ENCODE measurements at regions not wholly inside any gene's neighbourhood (a gene's known extent, or its start where the extent isn't known, plus 50 kb on each side); places are given as distances from the start of the nearest gene placed in this dataset.

DNA sequence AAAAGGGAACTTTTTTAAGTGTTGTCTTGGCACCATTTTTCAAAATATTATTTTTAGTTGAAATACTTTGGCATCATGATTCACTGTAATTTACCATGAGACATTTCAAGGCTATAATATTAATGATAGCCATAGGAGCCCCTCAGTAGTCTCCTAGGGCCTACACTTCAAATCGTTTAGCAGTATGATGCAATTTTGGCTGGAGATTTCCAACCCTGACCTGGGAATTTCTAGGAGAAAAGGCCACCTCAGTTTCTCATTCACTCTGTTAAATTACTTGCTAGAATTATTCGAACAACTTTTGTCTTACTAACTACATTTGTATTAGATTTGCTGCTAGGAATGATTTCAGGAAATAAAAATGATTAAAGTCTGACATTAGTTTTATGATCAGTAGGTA is 1610.9 kb upstream of the RAG2 start:
- H3K36me3 ChIP-seq (ENCODE audit: insufficient read depth, low read length) = no peaks in the 10 kb centered on the region
- H3K79me2 ChIP-seq (ENCODE audit: insufficient read depth, low read length) = no peaks in the 10 kb centered on the region
- H3K27ac Mint-ChIP-seq (ENCODE audit: unreplicated experiment) = no peak overlapping the region
- no peak for DNase-seq (ENCODE audit: low read depth)
- H3K4me1 ChIP-seq (ENCODE audit: insufficient read depth, low read length) = no peaks in the 10 kb centered on the region
- H3K27me3 ChIP-seq (ENCODE audit: insufficient read depth, low read length) = no peaks in the 10 kb centered on the region
- H3K9me3 Mint-ChIP-seq (ENCODE audit: unreplicated experiment) = no peaks in the 10 kb centered on the region
- H3K4me3 ChIP-seq (ENCODE audit: insufficient read depth, low read depth, low read length) = no peak overlapping the region
- H3K27ac ChIP-seq (ENCODE audit: low read depth, low read length) = no peak overlapping the region
- no peak overlapping the region for H3K9ac ChIP-seq (ENCODE audit: low read length)
- TF ChIP-seq CTCF (IDR thresholded peaks at IDR 0.05; ENCODE audit: insufficient read depth, low read depth, low read length) = no peak
- no peak for TF ChIP-seq EZH2 (IDR thresholded peaks at IDR 0.05; ENCODE audit: insufficient read depth, low read length)
- H3K9me3 ChIP-seq (ENCODE audit: insufficient read depth, low read depth, low read length) = no peaks in the 10 kb centered on the region
- no peak overlapping the region for H3K4me3 Mint-ChIP-seq (ENCODE audit: unreplicated experiment)
- no peaks in the 10 kb centered on the region for H3K4me1 Mint-ChIP-seq (ENCODE audit: low read depth, unreplicated experiment)
- no peaks in the 10 kb centered on the region for H3K36me3 Mint-ChIP-seq (ENCODE audit: low read depth, unreplicated experiment)
- H3K4me2 ChIP-seq (ENCODE audit: low read length) = no peak overlapping the region
- H4K20me1 ChIP-seq (ENCODE audit: insufficient read depth, low read length) = no peaks in the 10 kb centered on the region
- H2AFZ ChIP-seq (ENCODE audit: low read depth, low read length) = no peak overlapping the region
- no peak for FAIRE-seq
- H3K27me3 Mint-ChIP-seq (ENCODE audit: low read depth, unreplicated experiment) = no peaks in the 10 kb centered on the region

DNA sequence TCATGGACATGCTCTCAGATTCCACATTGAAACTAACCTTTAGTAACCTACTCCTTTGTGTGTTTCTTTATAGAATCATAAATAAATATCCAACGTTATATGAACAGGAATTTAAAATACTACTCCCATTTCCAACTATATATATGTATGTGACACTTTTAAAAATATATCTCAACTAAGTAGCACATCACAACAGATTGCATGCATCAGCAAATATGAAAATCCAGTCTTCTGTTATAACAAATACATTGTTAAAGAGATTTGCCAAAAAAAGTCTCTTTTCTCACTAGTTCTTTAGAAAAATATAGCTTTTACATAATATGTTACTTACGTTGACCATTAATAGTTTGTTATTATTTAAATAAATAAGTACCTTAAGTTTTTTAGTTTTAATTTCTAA is 1608.6 kb upstream of the RAG2 start:
- H2AFZ ChIP-seq (ENCODE audit: low read depth, low read length) = no peak overlapping the region
- no peaks in the 10 kb centered on the region for H3K9me3 ChIP-seq (ENCODE audit: insufficient read depth, low read depth, low read length)
- Mint-ChIP-seq H3K27me3 (ENCODE audit: low read depth, unreplicated experiment) (no peaks in the 10 kb centered on the region), H3K4me1 (ENCODE audit: low read depth, unreplicated experiment) (no peaks in the 10 kb centered on the region), H3K4me3 (ENCODE audit: unreplicated experiment) (no peak overlapping the region), H3K9me3 (ENCODE audit: unreplicated experiment) (no peaks in the 10 kb centered on the region), H3K36me3 (ENCODE audit: low read depth, unreplicated experiment) (no peaks in the 10 kb centered on the region), H3K27ac (ENCODE audit: unreplicated experiment) (no peak overlapping the region)
- no peak overlapping the region for H3K4me2 ChIP-seq (ENCODE audit: low read length)
- H3K9ac ChIP-seq (ENCODE audit: low read length) = no peak overlapping the region
- TF ChIP-seq CTCF (IDR thresholded peaks at IDR 0.05; ENCODE audit: insufficient read depth, low read depth, low read length) = no peak
- TF ChIP-seq EZH2 (IDR thresholded peaks at IDR 0.05; ENCODE audit: insufficient read depth, low read length) = no peak
- DNase-seq (ENCODE audit: low read depth) (no peak), FAIRE-seq (no peak)
- no peak overlapping the region for H3K27ac ChIP-seq (ENCODE audit: low read depth, low read length)
- no peak overlapping the region for H3K4me3 ChIP-seq (ENCODE audit: insufficient read depth, low read depth, low read length)
- no peaks in the 10 kb centered on the region for H3K36me3 ChIP-seq (ENCODE audit: insufficient read depth, low read length)
- no peaks in the 10 kb centered on the region for H3K79me2 ChIP-seq (ENCODE audit: insufficient read depth, low read length)
- H4K20me1 ChIP-seq (ENCODE audit: insufficient read depth, low read length) = no peaks in the 10 kb centered on the region
- H3K27me3 ChIP-seq (ENCODE audit: insufficient read depth, low read length) = no peaks in the 10 kb centered on the region
- no peaks in the 10 kb centered on the region for H3K4me1 ChIP-seq (ENCODE audit: insufficient read depth, low read length)

- Histone ChIP-seq H3K79me2 (ENCODE audit: insufficient read depth, low read length) (no peaks in the 10 kb centered on the region), H3K4me2 (ENCODE audit: low read length) (no peak overlapping the region), H3K9me3 (ENCODE audit: insufficient read depth, low read depth, low read length) (no peaks in the 10 kb centered on the region), H3K9ac (ENCODE audit: low read length) (no peak overlapping the region), H4K20me1 (ENCODE audit: insufficient read depth, low read length) (no peaks in the 10 kb centered on the region), H3K36me3 (ENCODE audit: insufficient read depth, low read length) (no peaks in the 10 kb centered on the region), H3K4me3 (ENCODE audit: insufficient read depth, low read depth, low read length) (no peak overlapping the region), H3K27me3 (ENCODE audit: insufficient read depth, low read length) (no peaks in the 10 kb centered on the region), H3K27ac (ENCODE audit: low read depth, low read length) (no peak overlapping the region), H3K4me1 (ENCODE audit: insufficient read depth, low read length) (no peaks in the 10 kb centered on the region), H2AFZ (ENCODE audit: low read depth, low read length) (no peak overlapping the region)
- Mint-ChIP-seq H3K4me1 (ENCODE audit: low read depth, unreplicated experiment) (no peaks in the 10 kb centered on the region), H3K4me3 (ENCODE audit: unreplicated experiment) (no peak overlapping the region), H3K27me3 (ENCODE audit: low read depth, unreplicated experiment) (no peaks in the 10 kb centered on the region), H3K27ac (ENCODE audit: unreplicated experiment) (no peak overlapping the region), H3K9me3 (ENCODE audit: unreplicated experiment) (peaks cover 8% of the 10 kb centered on the region), H3K36me3 (ENCODE audit: low read depth, unreplicated experiment) (no peaks in the 10 kb centered on the region)
- FAIRE-seq (no peak), DNase-seq (ENCODE audit: low read depth) (no peak)
- TF ChIP-seq EZH2 (IDR thresholded peaks at IDR 0.05; ENCODE audit: insufficient read depth, low read length) (no peak), CTCF (IDR thresholded peaks at IDR 0.05; ENCODE audit: insufficient read depth, low read depth, low read length) (no peak)
These were observed 1593.1 kb upstream of the RAG2 start for GRCh38 chr11:38191101-38191500.
